HEK293 (cell line): ENCODE measurements at regions not wholly inside any gene's neighbourhood (a gene's known extent, or its start where the extent isn't known, plus 50 kb on each side); places are given as distances from the start of the nearest gene placed in this dataset.

Source experiments
- CTCF ChIA-PET: fragments of 350-600 bp; formaldehyde crosslinking; extraction: SDS; loops from one replicate; lab custom pipeline; 2021; ENCODE audit warnings: antibody characterized with exemption; lab: Yijun Ruan, JAX
- POLR2A ChIA-PET: fragments of 300-600 bp; formaldehyde crosslinking; extraction: SDS; loops from one replicate; lab custom pipeline; 2020; ENCODE audit warnings: antibody characterized with exemption, inconsistent platforms; lab: Yijun Ruan, JAX
- H3K27ac ChIP-seq: fragments of 200-500 bp; sonication (Bioruptor generic); 2 replicates; pipeline ENCODE4 v1.5.1; 2014; ENCODE audit warnings: low read depth, low read length, control low read depth, inconsistent platforms; ENCODE audit errors: extremely low read depth
- H3K36me3 ChIP-seq, 2 experiments: fragments of 200-500 bp in 1 of 2; sonication (Bioruptor generic) in 1 of 2; 1 replicate in 1 of 2; 2 replicates in 1 of 2; pipeline ENCODE4 v1.5.1; 2014 to 2017; ENCODE audit warnings: inconsistent platforms in 2 of 2, low read length in 2 of 2; ENCODE audit not compliant: control insufficient read depth in 2 of 2, insufficient read depth in 1 of 2
- H3K4me1 ChIP-seq: fragments of 200-500 bp; sonication (Bioruptor generic); 2 replicates; pipeline ENCODE4 v1.5.1; 2014; ENCODE audit warnings: mild to moderate bottlenecking, low read length, inconsistent platforms; ENCODE audit not compliant: control insufficient read depth, insufficient read depth
- H3K4me3 ChIP-seq: 2 replicates; pipeline ENCODE4 v1.5.1; 2011; ENCODE audit warnings: low read depth, mild to moderate bottlenecking, control low read depth, low read length, moderate library complexity
- H3K9me3 ChIP-seq: fragments of 200-500 bp; sonication (Bioruptor generic); 2 replicates; pipeline ENCODE4 v1.5.1; 2014; ENCODE audit warnings: low read depth, low read length, inconsistent platforms; ENCODE audit not compliant: control insufficient read depth, insufficient read depth
- REPIN1 ChIP-seq: fragments of 450-650 bp; formaldehyde crosslinking; IDR thresholded peaks from 2 replicates; pipeline ENCODE4 v1.5.1; 2017; ENCODE audit warnings: missing biosample characterization, missing genetic modification characterization, low read depth
- SETDB1 ChIP-seq: IDR thresholded peaks from one replicate; pipeline ENCODE4 v1.6.1; 2017; ENCODE audit warnings: mild to moderate bottlenecking, low read length, moderate library complexity, mixed read lengths; ENCODE audit not compliant: insufficient read length
- SP3 ChIP-seq: fragments of 450-650 bp; formaldehyde crosslinking; IDR thresholded peaks from 2 replicates; pipeline ENCODE4 v1.5.1; 2016; ENCODE audit warnings: missing biosample characterization, missing genetic modification characterization
- WT1 ChIP-seq: fragments of 450-650 bp; formaldehyde crosslinking; IDR thresholded peaks from 2 replicates; pipeline ENCODE4 v1.5.1; 2016; ENCODE audit warnings: missing biosample characterization, missing genetic modification characterization
- ZNF202 ChIP-seq: fragments of 450-650 bp; formaldehyde crosslinking; IDR thresholded peaks from 2 replicates; pipeline ENCODE4 v1.5.1; 2016; ENCODE audit warnings: missing biosample characterization, missing genetic modification characterization, borderline replicate concordance
- ZNF311 ChIP-seq: fragments of 450-650 bp; formaldehyde crosslinking; IDR thresholded peaks from 2 replicates; pipeline ENCODE4 v1.5.1; 2017; ENCODE audit warnings: missing biosample characterization, missing genetic modification characterization, borderline replicate concordance
- ZNF350 ChIP-seq: fragments of 450-650 bp; formaldehyde crosslinking; IDR thresholded peaks from 2 replicates; pipeline ENCODE4 v1.5.0; 2017; ENCODE audit warnings: missing biosample characterization, mild to moderate bottlenecking, missing genetic modification characterization
- ZNF426 ChIP-seq: fragments of 450-650 bp; formaldehyde crosslinking; IDR thresholded peaks from 2 replicates; pipeline ENCODE4 v1.5.1; 2017; ENCODE audit warnings: missing biosample characterization, missing genetic modification characterization, mild to moderate bottlenecking, inconsistent platforms, moderate library complexity
- ZNF48 ChIP-seq: fragments of 450-650 bp; formaldehyde crosslinking; IDR thresholded peaks from 2 replicates; pipeline ENCODE4 v1.5.1; 2016; ENCODE audit warnings: missing biosample characterization, missing genetic modification characterization
- ZNF548 ChIP-seq: fragments of 450-650 bp; formaldehyde crosslinking; IDR thresholded peaks from 2 replicates; pipeline ENCODE4 v1.5.1; 2016; ENCODE audit warnings: missing biosample characterization, missing genetic modification characterization
- ZNF558 ChIP-seq: fragments of 450-650 bp; formaldehyde crosslinking; IDR thresholded peaks from 2 replicates; pipeline ENCODE4 v1.5.1; 2016; ENCODE audit warnings: missing biosample characterization, missing genetic modification characterization
- ZNF571 ChIP-seq: fragments of 450-650 bp; formaldehyde crosslinking; IDR thresholded peaks from 2 replicates; pipeline ENCODE4 v1.5.0; 2017; ENCODE audit warnings: missing biosample characterization, missing genetic modification characterization
- ZNF596 ChIP-seq: fragments of 450-650 bp; IDR thresholded peaks from 2 replicates; pipeline ENCODE4 v1.5.0; 2018; ENCODE audit warnings: missing biosample characterization, mild to moderate bottlenecking, missing genetic modification characterization, moderate library complexity
- ZNF664 ChIP-seq: fragments of 450-650 bp; formaldehyde crosslinking; IDR thresholded peaks from 2 replicates; pipeline ENCODE4 v1.5.1; 2016; ENCODE audit warnings: missing biosample characterization, missing genetic modification characterization
- ZNF830 ChIP-seq: fragments of 450-650 bp; IDR thresholded peaks from 2 replicates; pipeline ENCODE4 v1.5.0; 2018; ENCODE audit warnings: missing biosample characterization, missing genetic modification characterization, low read depth, mild to moderate bottlenecking, moderate library complexity
- TF ChIP-seq, protein P1 (sequence below): fragments of 450-650 bp; IDR thresholded peaks from 2 replicates; pipeline ENCODE4 v1.5.1; 2018; ENCODE audit warnings: missing biosample characterization, missing genetic modification characterization
- TF ChIP-seq, protein P2 (sequence below): fragments of 450-650 bp; formaldehyde crosslinking; IDR thresholded peaks from 2 replicates; pipeline ENCODE4 v1.5.1; 2016; ENCODE audit warnings: missing biosample characterization, missing genetic modification characterization
- TF ChIP-seq, protein P3 (sequence below): fragments of 450-650 bp; formaldehyde crosslinking; IDR thresholded peaks from 2 replicates; pipeline ENCODE4 v1.5.1; 2017; ENCODE audit warnings: missing biosample characterization, mild to moderate bottlenecking, missing genetic modification characterization, moderate library complexity
- TF ChIP-seq, protein P4 (sequence below): fragments of 450-650 bp; formaldehyde crosslinking; IDR thresholded peaks from 2 replicates; pipeline ENCODE4 v1.5.0; 2017; ENCODE audit warnings: missing biosample characterization, missing genetic modification characterization, borderline replicate concordance

DNA sequence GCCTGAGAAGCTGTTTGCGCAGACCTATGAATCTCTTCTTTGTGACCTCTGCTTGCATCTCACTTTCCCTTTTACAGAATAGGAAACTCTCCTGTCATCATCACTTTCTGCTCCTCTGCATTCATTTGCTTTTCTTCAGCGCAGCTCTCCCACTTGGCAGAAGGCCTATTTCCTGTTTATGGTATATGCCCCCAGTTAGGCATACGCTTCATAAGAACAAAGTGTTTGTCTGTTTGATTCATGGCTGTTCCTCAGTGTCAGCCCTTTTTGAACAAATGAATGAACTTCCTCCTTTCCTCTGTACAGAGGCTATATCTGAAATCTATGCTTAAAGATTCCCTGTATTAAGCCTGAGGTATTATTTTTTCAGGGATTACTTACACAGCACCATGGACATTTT lies 1216.9 kb upstream of the GBE1 start (continued):
- TF ChIP-seq, protein P1, sequence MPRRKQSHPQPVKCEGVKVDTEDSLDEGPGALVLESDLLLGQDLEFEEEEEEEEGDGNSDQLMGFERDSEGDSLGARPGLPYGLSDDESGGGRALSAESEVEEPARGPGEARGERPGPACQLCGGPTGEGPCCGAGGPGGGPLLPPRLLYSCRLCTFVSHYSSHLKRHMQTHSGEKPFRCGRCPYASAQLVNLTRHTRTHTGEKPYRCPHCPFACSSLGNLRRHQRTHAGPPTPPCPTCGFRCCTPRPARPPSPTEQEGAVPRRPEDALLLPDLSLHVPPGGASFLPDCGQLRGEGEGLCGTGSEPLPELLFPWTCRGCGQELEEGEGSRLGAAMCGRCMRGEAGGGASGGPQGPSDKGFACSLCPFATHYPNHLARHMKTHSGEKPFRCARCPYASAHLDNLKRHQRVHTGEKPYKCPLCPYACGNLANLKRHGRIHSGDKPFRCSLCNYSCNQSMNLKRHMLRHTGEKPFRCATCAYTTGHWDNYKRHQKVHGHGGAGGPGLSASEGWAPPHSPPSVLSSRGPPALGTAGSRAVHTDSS (tag by site-specific recombination) = no peak
- no peak for TF ChIP-seq ZNF548
- TF ChIP-seq, protein P2, sequence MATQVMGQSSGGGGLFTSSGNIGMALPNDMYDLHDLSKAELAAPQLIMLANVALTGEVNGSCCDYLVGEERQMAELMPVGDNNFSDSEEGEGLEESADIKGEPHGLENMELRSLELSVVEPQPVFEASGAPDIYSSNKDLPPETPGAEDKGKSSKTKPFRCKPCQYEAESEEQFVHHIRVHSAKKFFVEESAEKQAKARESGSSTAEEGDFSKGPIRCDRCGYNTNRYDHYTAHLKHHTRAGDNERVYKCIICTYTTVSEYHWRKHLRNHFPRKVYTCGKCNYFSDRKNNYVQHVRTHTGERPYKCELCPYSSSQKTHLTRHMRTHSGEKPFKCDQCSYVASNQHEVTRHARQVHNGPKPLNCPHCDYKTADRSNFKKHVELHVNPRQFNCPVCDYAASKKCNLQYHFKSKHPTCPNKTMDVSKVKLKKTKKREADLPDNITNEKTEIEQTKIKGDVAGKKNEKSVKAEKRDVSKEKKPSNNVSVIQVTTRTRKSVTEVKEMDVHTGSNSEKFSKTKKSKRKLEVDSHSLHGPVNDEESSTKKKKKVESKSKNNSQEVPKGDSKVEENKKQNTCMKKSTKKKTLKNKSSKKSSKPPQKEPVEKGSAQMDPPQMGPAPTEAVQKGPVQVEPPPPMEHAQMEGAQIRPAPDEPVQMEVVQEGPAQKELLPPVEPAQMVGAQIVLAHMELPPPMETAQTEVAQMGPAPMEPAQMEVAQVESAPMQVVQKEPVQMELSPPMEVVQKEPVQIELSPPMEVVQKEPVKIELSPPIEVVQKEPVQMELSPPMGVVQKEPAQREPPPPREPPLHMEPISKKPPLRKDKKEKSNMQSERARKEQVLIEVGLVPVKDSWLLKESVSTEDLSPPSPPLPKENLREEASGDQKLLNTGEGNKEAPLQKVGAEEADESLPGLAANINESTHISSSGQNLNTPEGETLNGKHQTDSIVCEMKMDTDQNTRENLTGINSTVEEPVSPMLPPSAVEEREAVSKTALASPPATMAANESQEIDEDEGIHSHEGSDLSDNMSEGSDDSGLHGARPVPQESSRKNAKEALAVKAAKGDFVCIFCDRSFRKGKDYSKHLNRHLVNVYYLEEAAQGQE (tag by site-specific recombination) = no peak
- TF ChIP-seq ZNF830 (tag by site-specific recombination) = no peak

DNA sequence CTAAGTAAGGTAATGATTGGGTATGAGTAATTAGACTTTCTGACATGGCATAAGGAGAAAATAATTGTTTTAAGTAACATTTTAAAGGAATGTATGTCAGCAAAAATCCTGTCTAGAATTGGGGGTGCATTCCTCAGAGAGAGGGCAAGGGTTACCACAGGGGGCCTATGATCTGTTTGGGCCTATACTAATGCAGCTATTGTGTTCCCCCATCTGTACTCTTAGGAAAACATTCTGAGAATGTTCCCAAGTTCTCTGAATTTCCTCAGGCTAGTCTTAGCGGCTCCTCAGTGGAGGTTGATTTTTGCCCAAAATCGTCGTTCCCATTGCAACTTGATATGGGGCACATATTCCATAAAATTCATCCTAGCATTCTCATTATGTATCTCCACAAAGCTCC lies 1216.4 kb upstream of the GBE1 start:
- ChIA-PET CTCF (no interaction called here), POLR2A (no interaction called here)
- Histone ChIP-seq H3K4me1 (no peaks in the 10 kb centered on the region), H3K36me3 (no peaks in the 10 kb centered on the region), H3K27ac (no peak overlapping the region), H3K9me3 (no peaks in the 10 kb centered on the region), H3K4me3 (no peak overlapping the region)
- TF ChIP-seq ZNF48 (tag by site-specific recombination) (no peak), ZNF426 (no peak), ZNF664 (tag by site-specific recombination) (no peak), ZNF596 (tag by site-specific recombination) (no peak), ZNF571 (no peak), ZNF311 (tag by site-specific recombination) (no peak), ZNF558 (tag by site-specific recombination) (no peak), SETDB1 (no peak), ZNF350 (no peak), ZNF202 (tag by site-specific recombination) (no peak), SP3 (tag by site-specific recombination) (no peak), WT1 (tag by site-specific recombination) (no peak), REPIN1 (no peak)
- TF ChIP-seq, protein P3, sequence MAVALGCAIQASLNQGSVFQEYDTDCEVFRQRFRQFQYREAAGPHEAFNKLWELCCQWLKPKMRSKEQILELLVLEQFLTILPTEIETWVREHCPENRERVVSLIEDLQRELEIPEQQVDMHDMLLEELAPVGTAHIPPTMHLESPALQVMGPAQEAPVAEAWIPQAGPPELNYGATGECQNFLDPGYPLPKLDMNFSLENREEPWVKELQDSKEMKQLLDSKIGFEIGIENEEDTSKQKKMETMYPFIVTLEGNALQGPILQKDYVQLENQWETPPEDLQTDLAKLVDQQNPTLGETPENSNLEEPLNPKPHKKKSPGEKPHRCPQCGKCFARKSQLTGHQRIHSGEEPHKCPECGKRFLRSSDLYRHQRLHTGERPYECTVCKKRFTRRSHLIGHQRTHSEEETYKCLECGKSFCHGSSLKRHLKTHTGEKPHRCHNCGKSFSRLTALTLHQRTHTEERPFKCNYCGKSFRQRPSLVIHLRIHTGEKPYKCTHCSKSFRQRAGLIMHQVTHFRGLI = no peak
- TF ChIP-seq, protein P4, sequence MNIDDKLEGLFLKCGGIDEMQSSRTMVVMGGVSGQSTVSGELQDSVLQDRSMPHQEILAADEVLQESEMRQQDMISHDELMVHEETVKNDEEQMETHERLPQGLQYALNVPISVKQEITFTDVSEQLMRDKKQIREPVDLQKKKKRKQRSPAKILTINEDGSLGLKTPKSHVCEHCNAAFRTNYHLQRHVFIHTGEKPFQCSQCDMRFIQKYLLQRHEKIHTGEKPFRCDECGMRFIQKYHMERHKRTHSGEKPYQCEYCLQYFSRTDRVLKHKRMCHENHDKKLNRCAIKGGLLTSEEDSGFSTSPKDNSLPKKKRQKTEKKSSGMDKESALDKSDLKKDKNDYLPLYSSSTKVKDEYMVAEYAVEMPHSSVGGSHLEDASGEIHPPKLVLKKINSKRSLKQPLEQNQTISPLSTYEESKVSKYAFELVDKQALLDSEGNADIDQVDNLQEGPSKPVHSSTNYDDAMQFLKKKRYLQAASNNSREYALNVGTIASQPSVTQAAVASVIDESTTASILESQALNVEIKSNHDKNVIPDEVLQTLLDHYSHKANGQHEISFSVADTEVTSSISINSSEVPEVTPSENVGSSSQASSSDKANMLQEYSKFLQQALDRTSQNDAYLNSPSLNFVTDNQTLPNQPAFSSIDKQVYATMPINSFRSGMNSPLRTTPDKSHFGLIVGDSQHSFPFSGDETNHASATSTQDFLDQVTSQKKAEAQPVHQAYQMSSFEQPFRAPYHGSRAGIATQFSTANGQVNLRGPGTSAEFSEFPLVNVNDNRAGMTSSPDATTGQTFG (tag by site-specific recombination) = no peak
